ENCODE measurements at regions not wholly inside any gene's neighbourhood (a gene's known extent, or its start where the extent isn't known, plus 50 kb on each side); places are given as distances from the start of the nearest gene placed in this dataset.

DNA sequence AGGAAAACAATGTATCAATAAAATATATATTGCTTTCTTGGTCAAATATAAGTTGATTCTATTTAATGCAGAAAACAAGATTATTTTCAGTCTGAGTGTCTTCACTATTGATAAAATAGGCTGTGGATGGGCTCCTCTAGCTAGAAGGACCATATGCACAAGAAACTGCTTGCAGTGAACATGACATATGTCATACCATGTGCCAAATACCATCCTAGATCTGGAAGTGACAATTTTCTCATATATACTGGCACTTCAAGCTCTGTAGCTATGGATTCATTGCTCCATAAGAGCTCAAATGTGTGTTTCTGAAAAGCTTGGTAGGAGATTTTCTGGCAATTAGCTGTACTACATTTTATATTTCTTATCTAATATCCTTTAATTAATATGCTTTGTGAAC lies 95.6 kb upstream of the CDH6 start:
- no peak for DNase-seq

GRCh38 chr5:31096238-31096865 lies 97.1 kb upstream of the CDH6 start:
- no peak for DNase-seq

DNA sequence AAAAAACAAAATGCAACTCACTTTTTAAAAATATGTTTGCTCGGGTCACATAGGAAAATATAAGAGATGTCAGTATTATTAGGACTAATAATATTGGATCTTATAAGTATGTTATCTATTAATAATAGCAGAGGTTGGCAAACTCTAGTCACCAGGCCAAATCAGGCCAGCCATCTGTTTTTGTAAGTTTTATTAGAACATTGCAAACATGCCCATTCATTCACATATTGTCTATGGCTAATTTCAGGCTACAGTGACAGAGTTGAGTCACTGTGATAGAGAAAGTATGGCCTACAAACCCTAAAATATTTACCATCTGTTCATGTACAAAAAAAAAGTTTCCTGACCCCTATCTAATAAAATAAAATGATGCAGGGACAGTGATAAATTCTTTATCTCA lies 97.7 kb upstream of the CDH6 start:
- DNase-seq: no peak

GRCh38 chr5:31091501-31091900 lies 102.0 kb upstream of the CDH6 start:
- no peak for DNase-seq

DNA sequence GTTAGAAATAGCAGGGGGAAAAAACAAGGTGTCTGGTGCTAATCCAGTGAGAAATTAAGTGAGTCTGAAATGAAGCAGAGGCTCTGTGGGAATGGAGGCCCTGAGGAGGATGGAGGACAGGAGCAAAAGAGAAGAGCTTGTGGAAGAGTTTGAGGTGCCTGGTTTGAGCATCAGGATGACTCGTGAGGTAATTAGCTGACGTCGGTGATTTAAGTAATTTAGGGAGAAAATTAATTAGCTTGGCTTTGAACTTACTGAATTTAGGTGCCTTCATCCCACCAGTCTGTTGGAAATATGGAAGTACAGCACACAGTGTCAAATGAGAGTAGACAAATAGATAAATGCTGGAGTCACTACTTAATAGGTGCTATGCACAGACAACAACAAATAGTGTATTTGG lies 103.0 kb upstream of the CDH6 start:
- no peak for DNase-seq

GRCh38 chr5:31086839-31087415 lies 106.6 kb upstream of the CDH6 start:
- no peak for DNase-seq

DNA sequence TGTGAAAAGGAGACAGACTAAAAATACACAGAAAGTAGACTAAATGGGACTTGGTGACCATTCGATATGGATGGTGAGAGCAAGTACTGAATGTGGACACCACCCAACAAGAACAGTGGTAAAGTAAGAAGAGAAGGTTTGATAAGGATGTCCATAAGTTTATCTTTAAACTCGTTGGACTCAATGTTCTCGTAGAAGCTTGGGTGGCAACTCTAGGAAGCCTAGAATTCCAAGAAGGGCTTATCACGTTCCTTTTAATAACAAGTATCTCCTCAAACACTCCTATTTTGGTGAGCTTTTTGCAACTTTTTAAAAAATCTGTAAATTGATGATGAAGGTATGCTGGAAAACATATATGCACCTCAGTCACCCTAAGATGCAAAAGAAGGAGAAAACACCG lies 108.6 kb upstream of the CDH6 start:
- no peak for DNase-seq

DNA sequence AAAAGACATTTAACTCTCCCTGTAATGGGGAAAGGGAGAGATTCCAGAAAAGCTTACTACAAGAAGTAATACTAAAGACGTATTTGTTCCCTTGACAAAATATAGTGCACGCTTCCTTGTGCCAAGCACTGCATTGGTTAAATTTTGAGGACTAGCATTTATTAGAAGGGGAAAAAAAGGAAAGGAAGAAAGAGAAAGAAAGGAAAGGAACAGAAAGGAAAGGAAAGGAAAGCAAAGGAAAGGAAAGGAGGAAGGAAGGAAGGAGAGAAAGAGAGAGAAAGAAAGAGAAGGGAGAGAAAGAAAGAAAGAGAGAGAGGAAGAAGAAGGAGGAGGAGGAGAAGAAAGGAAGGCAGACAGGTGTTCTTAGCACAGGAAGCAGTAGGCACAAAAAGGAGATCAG lies 110.1 kb upstream of the CDH6 start:
- DNase-seq: no peak

DNA sequence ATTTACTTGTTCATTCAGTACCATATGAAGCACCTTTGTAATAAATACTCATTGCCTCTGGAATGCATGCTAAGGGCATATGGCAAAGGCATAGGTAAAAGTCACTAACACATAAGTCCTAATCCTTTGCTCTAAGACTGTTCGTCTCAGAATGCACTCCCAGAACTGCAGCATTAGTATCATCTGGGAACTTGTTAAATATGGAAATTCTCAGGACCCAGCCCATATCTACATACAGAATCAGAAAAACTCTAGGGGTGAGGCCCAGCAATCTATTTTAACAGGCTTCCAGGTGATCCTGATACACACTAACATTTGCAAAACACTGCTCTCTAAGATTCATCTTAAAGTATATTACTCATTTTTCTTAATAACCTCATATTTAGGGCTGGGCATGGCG lies 113.8 kb upstream of the CDH6 start:
- DNase-seq: no peak

GRCh38 chr5:31078956-31079355 lies 114.5 kb upstream of the CDH6 start:
- DNase-seq: no peak

DNA sequence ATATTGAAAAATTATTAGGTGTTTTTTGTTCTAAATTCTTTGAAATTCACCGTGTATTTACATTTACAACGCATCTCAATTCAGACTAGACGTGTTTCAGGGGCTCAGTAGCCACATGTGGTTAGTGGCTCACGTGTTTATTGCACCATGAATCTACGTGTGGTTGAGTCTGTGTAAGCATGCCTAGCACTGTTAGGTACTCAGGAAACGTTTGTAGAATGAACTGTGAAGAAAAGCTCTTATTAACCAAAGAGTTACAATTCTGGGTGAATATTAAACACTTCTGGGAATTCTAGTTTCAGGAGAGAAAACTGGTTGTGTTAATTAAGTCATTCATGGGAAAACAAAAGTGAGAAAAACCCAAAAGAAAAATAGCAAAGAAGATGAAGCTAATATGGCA lies 117.5 kb upstream of the CDH6 start:
- no peak for DNase-seq

- no peak for DNase-seq
Measured at GRCh38 chr5:31068287-31068686, 125.2 kb upstream of the CDH6 start.

DNA sequence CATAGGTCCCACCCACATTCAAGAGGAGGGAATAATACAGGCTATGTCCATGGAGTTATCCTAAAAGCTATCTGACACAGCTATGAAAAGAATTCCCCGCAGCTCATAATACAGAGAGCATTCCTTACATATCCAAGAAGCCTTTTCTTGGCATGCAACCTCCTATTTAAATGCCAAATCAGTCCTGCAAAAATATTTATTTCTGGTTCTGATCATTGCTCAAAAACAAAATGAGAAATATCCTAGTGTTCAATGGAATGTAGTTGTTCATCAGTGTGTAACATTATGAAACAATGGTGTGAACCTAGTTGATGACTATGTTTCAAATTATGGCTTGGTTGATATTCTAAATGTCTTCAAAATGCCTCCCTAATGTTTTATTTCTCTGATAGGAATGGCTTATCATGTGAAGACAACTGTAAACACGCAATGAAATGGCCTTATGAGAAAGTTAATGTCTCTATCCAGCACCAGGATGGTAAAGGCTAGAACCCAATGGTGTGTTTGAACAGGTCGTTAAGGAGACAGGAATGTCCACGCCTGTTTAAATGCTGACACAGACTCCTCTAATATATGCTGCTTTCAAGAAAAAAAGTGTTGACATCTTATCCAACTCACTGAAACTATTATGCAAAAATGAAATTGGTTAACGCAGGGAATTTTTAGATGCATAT lies 126.7 kb upstream of the CDH6 start:
- no peak for DNase-seq

- no peak for DNase-seq
Measured at GRCh38 chr5:31064215-31064614, 129.3 kb upstream of the CDH6 start.

- DNase-seq: no peak
Measured at GRCh38 chr5:31062902-31063580, 130.4 kb upstream of the CDH6 start.

GRCh38 chr5:31059889-31060288 lies 133.6 kb upstream of the CDH6 start:
- no peak for DNase-seq

- DNase-seq: no peak
Measured at GRCh38 chr5:31054453-31054852, 139.0 kb upstream of the CDH6 start.

DNA sequence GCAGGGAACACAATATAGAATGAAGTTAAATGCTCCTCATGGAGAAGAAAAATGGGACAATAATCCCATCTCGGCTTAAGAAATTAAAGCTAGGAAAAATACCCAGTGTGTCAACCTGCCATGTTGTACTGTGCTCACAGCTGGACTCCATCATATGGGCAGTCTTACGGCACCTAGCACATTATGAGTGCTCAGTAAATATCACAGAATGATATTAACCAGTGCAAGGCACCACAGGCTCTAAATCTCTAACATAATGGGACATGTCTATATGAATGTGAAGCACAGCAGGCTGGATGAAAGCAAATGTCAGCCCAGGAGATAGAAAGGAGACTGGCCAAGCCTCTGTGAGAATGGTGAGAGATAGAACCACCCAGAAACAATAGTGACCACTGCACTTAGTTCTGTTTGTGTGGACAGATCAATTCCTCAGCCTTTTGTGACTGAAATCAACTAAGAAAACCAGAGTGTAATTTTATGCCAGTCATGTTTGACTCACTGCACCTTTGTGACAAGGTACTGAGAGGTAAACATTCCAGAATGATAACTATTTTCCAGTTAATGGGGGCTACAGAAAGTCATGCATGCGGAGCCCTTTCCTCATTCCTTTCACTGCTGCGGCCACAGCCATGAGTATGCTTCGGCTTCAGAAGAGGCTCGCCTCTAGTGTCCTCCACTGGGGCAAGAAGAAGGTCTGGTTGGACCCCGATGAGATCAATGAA lies 140.4 kb upstream of the CDH6 start:
- no peak for DNase-seq

GRCh38 chr5:31051316-31051715 lies 142.2 kb upstream of the CDH6 start:
- DNase-seq: no peak

DNA sequence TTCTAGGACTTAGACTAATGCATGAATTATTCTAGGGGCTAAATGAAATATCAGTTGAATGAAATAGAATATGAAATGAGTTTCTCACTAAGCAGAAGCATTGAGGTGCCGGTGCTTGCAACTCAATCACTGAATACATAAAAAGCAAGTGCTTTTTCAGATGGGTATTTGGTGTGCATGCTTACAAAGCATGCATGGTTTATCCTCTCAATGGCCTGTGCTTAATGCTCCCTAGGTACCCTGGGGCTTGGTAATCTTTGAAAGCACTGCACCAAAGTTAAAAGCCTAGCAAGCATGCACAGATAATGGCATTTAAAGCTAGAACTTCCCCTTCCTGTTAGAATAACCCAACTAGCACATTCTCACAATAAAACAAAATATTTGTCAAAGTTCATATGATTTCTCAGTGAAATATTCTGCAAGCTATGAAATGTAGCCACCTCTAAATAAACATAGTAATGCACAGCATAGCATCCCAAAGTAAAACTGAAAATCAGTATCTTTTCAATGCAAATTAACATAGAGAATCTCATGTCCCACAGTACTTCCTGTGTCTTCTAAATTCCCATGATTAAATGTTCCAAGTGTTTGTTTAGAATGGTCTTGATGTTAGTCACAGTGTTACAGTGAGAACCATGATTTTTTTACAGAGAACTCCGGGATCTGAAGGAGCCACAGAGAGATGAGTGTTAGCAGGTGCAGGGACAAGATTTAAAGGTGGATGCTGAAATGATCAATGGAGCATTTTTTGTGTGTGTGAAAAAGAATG lies 143.4 kb upstream of the CDH6 start:
- DNase-seq: no peak

DNA sequence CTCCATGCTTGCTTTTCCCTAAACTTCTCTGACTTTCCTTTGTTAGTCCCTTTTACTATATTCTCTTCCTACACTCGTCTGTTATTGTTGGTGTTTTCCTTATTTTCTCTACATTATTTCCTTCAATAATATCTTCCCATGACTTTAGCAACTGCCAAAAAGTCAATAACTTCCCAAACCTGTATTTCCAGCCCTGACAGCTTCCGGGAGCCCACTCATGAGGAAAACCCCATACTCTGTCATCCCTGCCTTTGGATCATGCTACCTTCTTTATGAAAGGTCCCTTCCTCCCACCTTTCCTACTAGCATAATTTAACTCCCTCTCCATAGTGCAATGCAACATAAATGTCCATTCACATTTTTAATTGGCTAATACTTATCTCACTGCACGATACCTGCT lies 144.0 kb upstream of the CDH6 start:
- no peak for DNase-seq

Data from NCI-H1092 (cell line).